Upper lobe of left lung (tissue), 6 donors: ENCODE measurements at regions not wholly inside any gene's neighbourhood (a gene's known extent, or its start where the extent isn't known, plus 50 kb on each side); places are given as distances from the start of the nearest gene placed in this dataset.

Experiments used
- ATAC-seq, 2 donors: fragments of 200-7000 bp; cut with Tn5 transposase; one replicate each; pipeline ENCODE4 v1.9.1; 2022; ENCODE audit warnings: mild to moderate bottlenecking in 2 of 2, moderate library complexity in 2 of 2; ENCODE audit not compliant: low FRiP score in 2 of 2
- DNase-seq, 2 donors: peaks; one replicate each; pipeline ENCODE4 v3.0.0-alpha.2; 2019 to 2020
- H3K27ac ChIP-seq, 4 donors: fragments of 200-600 bp; sonication (generic); one replicate each; pipeline ENCODE4 v1.5.1; 2016 to 2019
- H3K27me3 ChIP-seq, 4 donors: fragments of 200-600 bp; sonication (generic); one replicate each; pipeline ENCODE4 v1.5.1; 2017 to 2019
- H3K36me3 ChIP-seq, 4 donors: fragments of 200-600 bp; sonication (generic); one replicate each; pipeline ENCODE4 v1.5.1; 2016 to 2019
- H3K4me1 ChIP-seq, 4 donors: fragments of 200-600 bp; sonication (generic); one replicate each; pipeline ENCODE4 v1.5.1; 2018 to 2019
- H3K4me3 ChIP-seq, 4 donors: fragments of 200-600 bp; sonication (generic); one replicate each; pipeline ENCODE4 v1.5.1; 2017 to 2019; ENCODE audit warnings: mild to moderate bottlenecking in 2 of 4, moderate library complexity in 1 of 4
- H3K9me3 ChIP-seq, 4 donors: fragments of 200-600 bp; sonication (generic); one replicate each; pipeline ENCODE4 v1.5.1; 2018 to 2019
- CTCF ChIP-seq, 6 experiments: fragments of 450-650 bp in 4 of 6; fragments of 200-600 bp in 2 of 6; sonication (generic) in 2 of 6; IDR thresholded peaks; one replicate each; pipeline ENCODE4 v1.5.1; 2016 to 2019; ENCODE audit warnings: antibody characterized with exemption in 6 of 6
- EP300 ChIP-seq, 4 donors: sonication (generic); formaldehyde crosslinking; IDR thresholded peaks; one replicate each; pipeline ENCODE4 v1.5.1; 2017; ENCODE audit warnings: antibody characterized with exemption in 4 of 4, control low read depth in 2 of 4
- POLR2A ChIP-seq, 4 donors: fragments of 450-650 bp; IDR thresholded peaks; one replicate each; pipeline ENCODE4 v1.5.1; 2016 to 2017; ENCODE audit warnings: antibody characterized with exemption in 4 of 4, mild to moderate bottlenecking in 2 of 4
- POLR2AphosphoS5 ChIP-seq, 2 donors: sonication (generic); formaldehyde crosslinking; IDR thresholded peaks; one replicate each; pipeline ENCODE4 v1.5.1; 2017; ENCODE audit warnings: antibody characterized with exemption in 2 of 2
- WGBS, 2 donors: methylation state at CpG; one replicate each; pipeline ENCODE4 v1.1.5; 2017 to 2018; 5-methylcytosine and 5-hydroxymethylcytosine counted together
- donor health status: DM: no; HTN: no; CAD: no; lungs with moderate emphysema.
- donor health status: DM: no; HTN: yes; CAD: no; lungs with severe emphysema.

- H3K27ac ChIP-seq, result no peak overlapping the region
- TF ChIP-seq POLR2A (IDR thresholded peaks at IDR 0.05), result no peak
- peak in 1 of 4 donors; percentile 10 for TF ChIP-seq EP300 (IDR thresholded peaks at IDR 0.05)
- TF ChIP-seq POLR2AphosphoS5 (IDR thresholded peaks at IDR 0.05), result no peak
- no peak for TF ChIP-seq CTCF (IDR thresholded peaks at IDR 0.05)
- no peaks in the 10 kb centered on the region for H3K4me1 ChIP-seq
- no peak for DNase-seq
- ATAC-seq, result peak in 1 of 2 donors; percentile 41
- 75 to 86% methylated on average over 12 of the region's 12 CpGs for WGBS, 2 donors
- no peak overlapping the region for H3K4me3 ChIP-seq
- H3K27me3 ChIP-seq, result no peaks in the 10 kb centered on the region
- no peaks in the 10 kb centered on the region for H3K36me3 ChIP-seq
- H3K9me3 ChIP-seq, result no peaks in the 10 kb centered on the region
Observed at GRCh38 chr15:95247071-95247984, 1016.0 kb downstream of the MCTP2 start.

GRCh38 chr15:95249524-95249923, 1018.2 kb downstream of the MCTP2 start:
- no peak overlapping the region for H3K27ac ChIP-seq
- DNase-seq, result no peak
- H3K9me3 ChIP-seq, result no peaks in the 10 kb centered on the region
- no peak for TF ChIP-seq POLR2AphosphoS5 (IDR thresholded peaks at IDR 0.05)
- no peaks in the 10 kb centered on the region for H3K36me3 ChIP-seq
- ATAC-seq, result no peak
- no peaks in the 10 kb centered on the region for H3K27me3 ChIP-seq
- WGBS, 2 donors, result 67 to 76% methylated on average over 4 of the region's 4 CpGs
- H3K4me3 ChIP-seq, result no peak overlapping the region
- peaks cover 0 to 11% (median 2%) of the 10 kb centered on the region in 4 donors for H3K4me1 ChIP-seq

GRCh38 chr15:95252404-95252803, 1021.0 kb downstream of the MCTP2 start:
- no peaks in the 10 kb centered on the region for H3K9me3 ChIP-seq
- no peak for TF ChIP-seq CTCF (IDR thresholded peaks at IDR 0.05)
- no peak for TF ChIP-seq POLR2A (IDR thresholded peaks at IDR 0.05)
- TF ChIP-seq EP300 (IDR thresholded peaks at IDR 0.05), result no peak
- no peak for TF ChIP-seq POLR2AphosphoS5 (IDR thresholded peaks at IDR 0.05)
- H3K27ac ChIP-seq, result no peak overlapping the region
- H3K4me3 ChIP-seq, result no peak overlapping the region
- H3K36me3 ChIP-seq, result no peaks in the 10 kb centered on the region
- ATAC-seq, result no peak
- H3K4me1 ChIP-seq, result peaks cover 0 to 11% (median 2%) of the 10 kb centered on the region in 4 donors
- WGBS, 2 donors, result 51 to 57% methylated on average over 1 of the region's 1 CpG
- DNase-seq, result no peak
- H3K27me3 ChIP-seq, result no peaks in the 10 kb centered on the region

- Histone ChIP-seq H3K4me3 (no peak overlapping the region), H3K9me3 (no peaks in the 10 kb centered on the region), H3K36me3 (no peaks in the 10 kb centered on the region), H3K27ac (no peak overlapping the region), H3K27me3 (no peaks in the 10 kb centered on the region), H3K4me1 (peaks cover 0 to 14% (median 3%) of the 10 kb centered on the region in 4 donors)
- 10% methylated on average over 3 of the region's 3 CpGs for WGBS, 2 donors
- DNase-seq, result no peak
- TF ChIP-seq EP300 (IDR thresholded peaks at IDR 0.05) (no peak), POLR2AphosphoS5 (IDR thresholded peaks at IDR 0.05) (no peak), POLR2A (IDR thresholded peaks at IDR 0.05) (no peak), CTCF (IDR thresholded peaks at IDR 0.05) (no peak)
- no peak for ATAC-seq
Observed at GRCh38 chr15:95254263-95254662, 1022.9 kb downstream of the MCTP2 start.

- no peak overlapping the region for H3K4me3 ChIP-seq
- H3K9me3 ChIP-seq, result no peaks in the 10 kb centered on the region
- H3K36me3 ChIP-seq, result no peaks in the 10 kb centered on the region
- peak in 1 of 2 donors; percentile 38 for DNase-seq
- ATAC-seq, result peak; percentile 65 to 76
- H3K4me1 ChIP-seq, result peaks cover 0 to 13% (median 6%) of the 10 kb centered on the region in 4 donors
- H3K27ac ChIP-seq, result peak overlapping the region in 2 of 4 donors; percentile 22 to 42
- no peaks in the 10 kb centered on the region for H3K27me3 ChIP-seq
- TF ChIP-seq CTCF (IDR thresholded peaks at IDR 0.05) (peak; percentile 35 to 72 (median 62)), POLR2AphosphoS5 (IDR thresholded peaks at IDR 0.05) (no peak)
- WGBS, 2 donors, result 7 to 8% methylated on average over 6 of the region's 6 CpGs
Observed at GRCh38 chr15:95259513-95259912, 1028.2 kb downstream of the MCTP2 start.
